SK-N-SH (cell line): ENCODE measurements at regions not wholly inside any gene's neighbourhood (a gene's known extent, or its start where the extent isn't known, plus 50 kb on each side); places are given as distances from the start of the nearest gene placed in this dataset.

ENCODE experiments used
- EP300 ChIP-seq, 2 experiments: IDR thresholded peaks; 2 replicates each; pipeline versions ENCODE4 v1.4.0 to v1.6.1; 2012; ENCODE audit warnings: borderline replicate concordance in 1 of 2, low read depth in 1 of 2, low read length in 1 of 2
- GABPA ChIP-seq: IDR thresholded peaks from 2 replicates; pipeline ENCODE4 v1.4.0; 2012; ENCODE audit warnings: low read depth, mild to moderate bottlenecking
- GATA2 ChIP-seq: sonication (generic); formaldehyde crosslinking; IDR thresholded peaks from 2 replicates; pipeline ENCODE4 v1.5.0; 2020; ENCODE audit warnings: mild to moderate bottlenecking, missing genetic modification reagents
- JUND ChIP-seq: IDR thresholded peaks from 2 replicates; pipeline ENCODE4 v1.4.0; 2012
- MXI1 ChIP-seq: IDR thresholded peaks from 2 replicates; pipeline ENCODE4 v1.6.1; 2012; ENCODE audit warnings: mild to moderate bottlenecking, low read depth, low read length, improper control_type of control experiment
- SMC3 ChIP-seq: IDR thresholded peaks from 2 replicates; pipeline ENCODE4 v1.6.1; 2012; ENCODE audit warnings: low read depth, low read length, improper control_type of control experiment
- TAF1 ChIP-seq: IDR thresholded peaks from 2 replicates; pipeline ENCODE4 v1.6.1; 2012; ENCODE audit warnings: low read depth, mild to moderate bottlenecking, low read length, moderate library complexity, borderline replicate concordance
- TF ChIP-seq, protein P1 (sequence below): fragments of 200-600 bp; sonication (generic); IDR thresholded peaks from 2 replicates; pipeline ENCODE4 v1.6.1; 2017; ENCODE audit warnings: antibody characterized with exemption, mild to moderate bottlenecking, moderate library complexity

DNA sequence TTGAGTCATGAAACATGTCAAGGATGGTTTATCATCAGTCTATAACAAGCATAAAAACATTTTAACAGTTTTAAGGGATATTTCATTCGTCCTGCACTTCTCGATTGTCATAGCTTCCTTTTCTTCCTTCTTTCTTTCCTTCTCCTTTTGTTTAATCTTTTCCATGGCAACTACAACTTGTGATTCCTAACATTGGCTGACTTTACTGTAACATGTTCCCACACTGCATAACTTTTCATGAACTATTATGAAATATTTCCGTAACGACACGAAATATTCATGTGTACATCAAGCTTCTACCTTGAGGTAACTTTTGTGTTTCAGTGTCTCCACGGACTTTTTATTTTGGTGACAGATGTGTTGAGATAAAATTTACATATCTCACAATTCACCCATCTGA lies 134.4 kb downstream of the ACTR3 start:
- TF ChIP-seq JUND (no peak), EP300 (IDR thresholded peaks at IDR 0.05; ENCODE audit: borderline replicate concordance in 1 of 2, low read depth in 1 of 2, low read length in 1 of 2) (no peak), GATA2 (CRISPR knock-in tag) (no peak), SMC3 (no peak), TAF1 (no peak), MXI1 (no peak), GABPA (no peak)
- TF ChIP-seq, protein P1, sequence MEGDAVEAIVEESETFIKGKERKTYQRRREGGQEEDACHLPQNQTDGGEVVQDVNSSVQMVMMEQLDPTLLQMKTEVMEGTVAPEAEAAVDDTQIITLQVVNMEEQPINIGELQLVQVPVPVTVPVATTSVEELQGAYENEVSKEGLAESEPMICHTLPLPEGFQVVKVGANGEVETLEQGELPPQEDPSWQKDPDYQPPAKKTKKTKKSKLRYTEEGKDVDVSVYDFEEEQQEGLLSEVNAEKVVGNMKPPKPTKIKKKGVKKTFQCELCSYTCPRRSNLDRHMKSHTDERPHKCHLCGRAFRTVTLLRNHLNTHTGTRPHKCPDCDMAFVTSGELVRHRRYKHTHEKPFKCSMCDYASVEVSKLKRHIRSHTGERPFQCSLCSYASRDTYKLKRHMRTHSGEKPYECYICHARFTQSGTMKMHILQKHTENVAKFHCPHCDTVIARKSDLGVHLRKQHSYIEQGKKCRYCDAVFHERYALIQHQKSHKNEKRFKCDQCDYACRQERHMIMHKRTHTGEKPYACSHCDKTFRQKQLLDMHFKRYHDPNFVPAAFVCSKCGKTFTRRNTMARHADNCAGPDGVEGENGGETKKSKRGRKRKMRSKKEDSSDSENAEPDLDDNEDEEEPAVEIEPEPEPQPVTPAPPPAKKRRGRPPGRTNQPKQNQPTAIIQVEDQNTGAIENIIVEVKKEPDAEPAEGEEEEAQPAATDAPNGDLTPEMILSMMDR: no peak
